ENCODE measurements at regions not wholly inside any gene's neighbourhood (a gene's known extent, or its start where the extent isn't known, plus 50 kb on each side); places are given as distances from the start of the nearest gene placed in this dataset.

DNA sequence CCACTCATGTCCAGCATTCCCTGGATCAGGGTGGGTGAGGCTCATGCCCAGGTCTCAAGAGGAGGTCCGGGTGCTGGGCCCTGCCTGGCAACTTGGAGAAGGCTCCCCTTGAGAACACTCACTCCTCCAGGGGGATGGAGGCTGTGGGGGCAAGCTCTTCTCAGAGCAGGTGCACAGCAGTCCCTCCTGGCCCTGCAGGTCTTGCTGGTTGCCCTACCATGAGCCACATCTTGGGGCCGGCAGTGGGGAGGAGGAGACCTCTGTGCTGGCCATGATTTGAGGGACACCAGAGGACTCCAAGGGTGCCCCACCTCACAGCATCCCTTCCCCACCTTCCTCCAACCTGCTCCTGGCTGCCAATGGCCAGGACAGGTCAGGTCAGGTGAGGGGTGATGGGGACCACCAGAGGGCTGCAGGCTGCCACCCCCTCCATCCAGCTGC is 87.4 kb upstream of the RET start:
- Histone ChIP-seq H3K27me3 (ENCODE audit: control insufficient read depth, extremely low read depth, insufficient read depth, low read length) (no peaks in the 10 kb centered on the region), H3K4me3 (ENCODE audit: control insufficient read depth in 2 of 3, extremely low read depth in 1 of 3, insufficient read depth in 2 of 3, low read depth in 1 of 3, low read length in 3 of 3) (no peak overlapping the region), H3K9me1 (ENCODE audit: control insufficient read depth, extremely low read depth, insufficient read depth, low read length) (no peaks in the 10 kb centered on the region), H3K27ac (ENCODE audit: control insufficient read depth, insufficient read depth, low read length) (no peak overlapping the region), H3K4me1 (ENCODE audit: control insufficient read depth, extremely low read depth, insufficient read depth, low read length) (no peaks in the 10 kb centered on the region), H4K20me1 (ENCODE audit: control insufficient read depth, extremely low read depth, insufficient read depth, low read length) (no peaks in the 10 kb centered on the region), H3K79me2 (ENCODE audit: control insufficient read depth, insufficient read depth, low read length) (no peaks in the 10 kb centered on the region), H3K9me3 (ENCODE audit: control insufficient read depth, low read depth, low read length) (no peaks in the 10 kb centered on the region), H3K4me2 (ENCODE audit: control insufficient read depth, extremely low read depth, insufficient read depth, low read depth, low read length) (no peak overlapping the region), H2AFZ (ENCODE audit: control insufficient read depth, low read length) (no peak overlapping the region), H3K9ac (ENCODE audit: control insufficient read depth, extremely low read depth, insufficient read depth, low read length) (no peak overlapping the region), H3K36me3 (ENCODE audit: control insufficient read depth in 2 of 2, extremely low read depth in 1 of 2, insufficient read depth in 2 of 2, low read length in 2 of 2) (no peaks in the 10 kb centered on the region)
- dilution Hi-C loops (cut with MboI; ENCODE audit: extremely low pct_ligation_motif_present, low sequenced_read_pairs) = no loop called here
- DNase-seq (ENCODE audit: low read depth, low spot score) (no peak), FAIRE-seq (no peak)
- TF ChIP-seq CTCF (optimal IDR thresholded peaks at IDR 0.05 in 1 of 3, IDR thresholded peaks at IDR 0.05 in 1 of 3, conservative IDR thresholded peaks at IDR 0.05 in 1 of 3; ENCODE audit: extremely low read depth in 1 of 3, insufficient read depth in 2 of 3, low read length in 3 of 3) (no peak), EZH2 (IDR thresholded peaks at IDR 0.05; ENCODE audit: low read length) (no peak)

DNA sequence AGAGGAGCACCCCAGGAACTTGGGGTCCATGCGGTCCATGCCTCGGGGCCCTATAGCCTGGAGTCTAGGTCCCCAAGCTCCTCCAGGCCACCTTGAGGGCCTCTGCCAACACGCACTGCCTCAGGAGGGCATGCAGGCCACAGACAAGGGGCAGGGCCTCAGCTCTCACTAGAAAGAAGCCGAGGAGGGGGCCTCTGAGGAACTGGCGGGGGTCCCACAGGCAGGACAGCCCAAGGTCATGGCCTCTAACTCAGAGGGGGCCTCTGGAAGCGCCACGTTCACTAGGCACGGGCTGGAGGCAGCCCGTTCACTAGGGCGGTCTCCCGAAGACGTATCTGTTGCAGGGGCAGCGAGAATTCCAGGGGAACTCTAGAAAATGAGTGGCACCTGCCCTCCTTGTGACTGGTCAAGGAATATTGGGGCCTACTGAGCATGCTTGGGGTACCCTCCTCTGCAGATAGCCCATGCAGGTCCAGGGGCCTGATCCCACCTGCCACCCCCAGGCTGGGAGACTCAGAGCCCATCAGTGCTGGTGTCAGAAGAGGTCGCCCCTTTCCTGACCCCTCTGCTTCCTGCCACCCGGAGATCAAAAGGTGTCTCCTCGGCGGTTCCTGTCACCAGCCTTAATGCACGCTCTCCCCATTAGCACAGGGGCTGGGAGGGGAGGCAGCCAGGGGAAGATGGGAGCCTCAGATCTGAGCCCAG is 86.7 kb upstream of the RET start:
- H3K27me3 ChIP-seq (ENCODE audit: control insufficient read depth, extremely low read depth, insufficient read depth, low read length) = no peaks in the 10 kb centered on the region
- H3K27ac ChIP-seq (ENCODE audit: control insufficient read depth, insufficient read depth, low read length) = no peak overlapping the region
- dilution Hi-C loops (cut with MboI; ENCODE audit: extremely low pct_ligation_motif_present, low sequenced_read_pairs) = no loop called here
- no peaks in the 10 kb centered on the region for H3K9me1 ChIP-seq (ENCODE audit: control insufficient read depth, extremely low read depth, insufficient read depth, low read length)
- H2AFZ ChIP-seq (ENCODE audit: control insufficient read depth, low read length) = no peak overlapping the region
- H3K4me1 ChIP-seq (ENCODE audit: control insufficient read depth, extremely low read depth, insufficient read depth, low read length) = no peaks in the 10 kb centered on the region
- no peak for DNase-seq (ENCODE audit: low read depth, low spot score)
- no peaks in the 10 kb centered on the region for H3K36me3 ChIP-seq (ENCODE audit: control insufficient read depth in 2 of 2, extremely low read depth in 1 of 2, insufficient read depth in 2 of 2, low read length in 2 of 2)
- H3K9ac ChIP-seq (ENCODE audit: control insufficient read depth, extremely low read depth, insufficient read depth, low read length) = no peak overlapping the region
- TF ChIP-seq EZH2 (IDR thresholded peaks at IDR 0.05; ENCODE audit: low read length) = no peak
- no peak for TF ChIP-seq CTCF (optimal IDR thresholded peaks at IDR 0.05 in 1 of 3, IDR thresholded peaks at IDR 0.05 in 1 of 3, conservative IDR thresholded peaks at IDR 0.05 in 1 of 3; ENCODE audit: extremely low read depth in 1 of 3, insufficient read depth in 2 of 3, low read length in 3 of 3)
- no peak overlapping the region for H3K4me2 ChIP-seq (ENCODE audit: control insufficient read depth, extremely low read depth, insufficient read depth, low read depth, low read length)
- H4K20me1 ChIP-seq (ENCODE audit: control insufficient read depth, extremely low read depth, insufficient read depth, low read length) = no peaks in the 10 kb centered on the region
- no peak for FAIRE-seq
- no peaks in the 10 kb centered on the region for H3K9me3 ChIP-seq (ENCODE audit: control insufficient read depth, low read depth, low read length)
- H3K79me2 ChIP-seq (ENCODE audit: control insufficient read depth, insufficient read depth, low read length) = no peaks in the 10 kb centered on the region
- no peak overlapping the region for H3K4me3 ChIP-seq (ENCODE audit: control insufficient read depth in 2 of 3, extremely low read depth in 1 of 3, insufficient read depth in 2 of 3, low read depth in 1 of 3, low read length in 3 of 3)
